HEK293T (cell line): ENCODE measurements at regions not wholly inside any gene's neighbourhood (a gene's known extent, or its start where the extent isn't known, plus 50 kb on each side); places are given as distances from the start of the nearest gene placed in this dataset.

Experiments used
- FOXK2 ChIP-seq: fragments of 450-650 bp; IDR thresholded peaks from 2 replicates; pipeline ENCODE4 v1.6.1; 2016; ENCODE audit warnings: mild to moderate bottlenecking
- HDGF ChIP-seq: fragments of 450-650 bp; IDR thresholded peaks from 2 replicates; pipeline ENCODE4 v1.6.1; 2017; ENCODE audit warnings: antibody characterized with exemption, borderline replicate concordance
- NFRKB ChIP-seq: fragments of 450-650 bp; IDR thresholded peaks from 2 replicates; pipeline ENCODE4 v1.6.1; 2016; ENCODE audit warnings: mild to moderate bottlenecking, moderate library complexity
- SP1 ChIP-seq: fragments of 450-650 bp; IDR thresholded peaks from 2 replicates; pipeline ENCODE4 v1.6.1; 2017
- TF ChIP-seq, protein P1 (sequence below): fragments of 450-650 bp; IDR thresholded peaks from 2 replicates; pipeline ENCODE4 v1.6.1; 2016

GRCh38 chr10:70960783-70961570 lies 72.6 kb upstream of the PCBD1 start:
- no peak for TF ChIP-seq HDGF
- TF ChIP-seq FOXK2 = no peak
- TF ChIP-seq SP1 = no peak
- TF ChIP-seq, protein P1, sequence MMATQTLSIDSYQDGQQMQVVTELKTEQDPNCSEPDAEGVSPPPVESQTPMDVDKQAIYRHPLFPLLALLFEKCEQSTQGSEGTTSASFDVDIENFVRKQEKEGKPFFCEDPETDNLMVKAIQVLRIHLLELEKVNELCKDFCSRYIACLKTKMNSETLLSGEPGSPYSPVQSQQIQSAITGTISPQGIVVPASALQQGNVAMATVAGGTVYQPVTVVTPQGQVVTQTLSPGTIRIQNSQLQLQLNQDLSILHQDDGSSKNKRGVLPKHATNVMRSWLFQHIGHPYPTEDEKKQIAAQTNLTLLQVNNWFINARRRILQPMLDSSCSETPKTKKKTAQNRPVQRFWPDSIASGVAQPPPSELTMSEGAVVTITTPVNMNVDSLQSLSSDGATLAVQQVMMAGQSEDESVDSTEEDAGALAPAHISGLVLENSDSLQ = no peak
- TF ChIP-seq NFRKB = no peak
